GM20000 (cell line): ENCODE measurements at regions not wholly inside any gene's neighbourhood (a gene's known extent, or its start where the extent isn't known, plus 50 kb on each side); places are given as distances from the start of the nearest gene placed in this dataset.

Source experiments
- DNase-seq: peaks from one replicate; pipeline ENCODE4 v3.0.0; 2012; ENCODE audit warnings: low spot score
- CTCF ChIP-seq: IDR thresholded peaks from 2 replicates; pipeline ENCODE4 v1.5.1; 2012; ENCODE audit warnings: mild to moderate bottlenecking, control low read depth; ENCODE audit errors: extremely low read depth, missing control alignments

GRCh38 chr7:21067216-21067615 lies 280.5 kb upstream of the SP8 start:
- no peak for TF ChIP-seq CTCF
- DNase-seq, result no peak

GRCh38 chr7:21070571-21071090 lies 283.9 kb upstream of the SP8 start:
- TF ChIP-seq CTCF, result no peak
- no peak for DNase-seq

- TF ChIP-seq CTCF, result no peak
- DNase-seq, result no peak
These were observed 285.1 kb upstream of the SP8 start for GRCh38 chr7:21071561-21072501.

- DNase-seq, result no peak
- TF ChIP-seq CTCF, result no peak
These were observed 289.4 kb upstream of the SP8 start for GRCh38 chr7:21076054-21076453.

GRCh38 chr7:21076574-21076973 lies 289.9 kb upstream of the SP8 start:
- no peak for TF ChIP-seq CTCF
- no peak for DNase-seq

GRCh38 chr7:21077602-21078001 lies 290.9 kb upstream of the SP8 start:
- TF ChIP-seq CTCF, result no peak
- no peak for DNase-seq

- no peak for DNase-seq
- no peak for TF ChIP-seq CTCF
These were observed 297.6 kb upstream of the SP8 start for GRCh38 chr7:21084286-21084685.
